ENCODE measurements at regions not wholly inside any gene's neighbourhood (a gene's known extent, or its start where the extent isn't known, plus 50 kb on each side); places are given as distances from the start of the nearest gene placed in this dataset.

DNA sequence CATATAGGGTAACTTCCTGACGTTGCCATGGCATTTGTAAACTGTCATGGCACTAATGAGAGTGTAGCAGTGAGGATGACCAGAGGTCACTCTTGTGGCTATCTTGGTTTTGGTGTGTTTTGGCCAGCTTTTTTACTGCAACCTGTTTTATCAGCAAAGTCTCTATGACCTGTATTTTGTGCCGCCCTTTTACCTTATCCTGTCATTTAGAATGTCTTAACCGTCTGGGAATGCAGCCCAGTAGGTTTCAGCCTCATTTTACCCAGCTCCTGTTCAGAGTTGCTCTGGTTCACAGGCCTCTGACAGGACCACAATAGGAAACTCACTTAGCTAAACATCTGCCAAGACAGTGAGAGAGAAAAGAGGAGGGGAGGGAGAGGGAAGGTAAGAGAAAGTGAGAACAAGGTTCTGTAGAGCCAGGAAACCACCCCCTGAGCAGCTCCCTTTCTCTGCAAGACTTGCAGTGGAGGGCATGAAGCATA lies 64.8 kb upstream of the PLEKHG3 start:
- no peak overlapping the region for H3K4me3 ChIP-seq (ENCODE audit: low read depth, low read length)
- TF ChIP-seq, protein P1, sequence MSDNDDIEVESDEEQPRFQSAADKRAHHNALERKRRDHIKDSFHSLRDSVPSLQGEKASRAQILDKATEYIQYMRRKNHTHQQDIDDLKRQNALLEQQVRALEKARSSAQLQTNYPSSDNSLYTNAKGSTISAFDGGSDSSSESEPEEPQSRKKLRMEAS (IDR thresholded peaks at IDR 0.05; ENCODE audit: low read depth, low read length): no peak
- TF ChIP-seq MYC (IDR thresholded peaks at IDR 0.05; ENCODE audit: low read depth, low read length) (no peak), POLR2A (IDR thresholded peaks at IDR 0.05; ENCODE audit: extremely low read depth, insufficient read length) (no peak)
- TF ChIP-seq, protein P2, sequence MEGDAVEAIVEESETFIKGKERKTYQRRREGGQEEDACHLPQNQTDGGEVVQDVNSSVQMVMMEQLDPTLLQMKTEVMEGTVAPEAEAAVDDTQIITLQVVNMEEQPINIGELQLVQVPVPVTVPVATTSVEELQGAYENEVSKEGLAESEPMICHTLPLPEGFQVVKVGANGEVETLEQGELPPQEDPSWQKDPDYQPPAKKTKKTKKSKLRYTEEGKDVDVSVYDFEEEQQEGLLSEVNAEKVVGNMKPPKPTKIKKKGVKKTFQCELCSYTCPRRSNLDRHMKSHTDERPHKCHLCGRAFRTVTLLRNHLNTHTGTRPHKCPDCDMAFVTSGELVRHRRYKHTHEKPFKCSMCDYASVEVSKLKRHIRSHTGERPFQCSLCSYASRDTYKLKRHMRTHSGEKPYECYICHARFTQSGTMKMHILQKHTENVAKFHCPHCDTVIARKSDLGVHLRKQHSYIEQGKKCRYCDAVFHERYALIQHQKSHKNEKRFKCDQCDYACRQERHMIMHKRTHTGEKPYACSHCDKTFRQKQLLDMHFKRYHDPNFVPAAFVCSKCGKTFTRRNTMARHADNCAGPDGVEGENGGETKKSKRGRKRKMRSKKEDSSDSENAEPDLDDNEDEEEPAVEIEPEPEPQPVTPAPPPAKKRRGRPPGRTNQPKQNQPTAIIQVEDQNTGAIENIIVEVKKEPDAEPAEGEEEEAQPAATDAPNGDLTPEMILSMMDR (IDR thresholded peaks at IDR 0.05; ENCODE audit: low read depth, low read length): no peak
- no peak for DNase-seq (ENCODE audit: low read depth)

DNA sequence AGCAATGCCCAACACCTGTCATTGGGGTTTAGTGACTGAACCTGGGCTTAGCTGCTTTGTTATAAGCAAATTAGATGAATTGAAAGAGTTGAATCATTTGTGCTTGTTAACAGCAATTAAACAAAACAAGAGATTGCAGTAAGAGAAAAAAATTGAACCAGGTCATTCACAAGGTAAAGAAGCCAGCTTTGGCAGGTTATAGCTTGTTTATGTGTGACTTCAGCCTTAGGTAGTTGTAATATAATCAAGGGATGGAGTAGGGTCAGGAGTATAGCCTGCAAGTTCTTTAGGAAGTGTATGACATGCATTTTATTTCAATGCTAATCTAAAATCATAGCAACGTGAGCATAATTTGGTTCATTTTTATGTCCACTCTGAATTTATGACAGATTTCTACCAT lies 63.4 kb upstream of the PLEKHG3 start:
- no peak overlapping the region for H3K4me3 ChIP-seq (ENCODE audit: low read depth, low read length)
- TF ChIP-seq, protein P2 (IDR thresholded peaks at IDR 0.05; ENCODE audit: low read depth, low read length): no peak
- DNase-seq (ENCODE audit: low read depth): no peak

DNA sequence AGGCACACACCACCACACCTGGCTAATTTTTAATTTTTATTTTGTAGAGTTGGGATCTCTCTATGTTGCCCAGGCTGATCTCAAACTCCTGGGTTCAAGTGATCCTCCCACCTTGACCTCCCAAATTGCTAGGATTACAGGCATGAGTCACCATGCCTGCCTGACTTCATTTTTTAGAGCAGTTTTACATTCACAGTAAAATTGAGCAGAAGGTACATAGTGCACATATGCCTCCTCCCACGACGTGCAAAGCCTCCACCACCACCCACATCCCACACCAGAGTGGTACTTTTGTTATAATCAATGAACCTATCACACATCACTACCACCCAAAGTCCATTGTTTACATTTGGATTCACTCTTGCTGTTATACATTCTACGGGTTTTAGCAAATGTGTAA lies 62.5 kb upstream of the PLEKHG3 start:
- DNase-seq (ENCODE audit: low read depth): no peak
- H3K4me3 ChIP-seq (ENCODE audit: low read depth, low read length): no peak overlapping the region
- TF ChIP-seq, protein P1 (IDR thresholded peaks at IDR 0.05; ENCODE audit: low read depth, low read length): no peak
- TF ChIP-seq POLR2A (IDR thresholded peaks at IDR 0.05; ENCODE audit: extremely low read depth, insufficient read length): no peak
- TF ChIP-seq, protein P2 (IDR thresholded peaks at IDR 0.05; ENCODE audit: low read depth, low read length): no peak

DNA sequence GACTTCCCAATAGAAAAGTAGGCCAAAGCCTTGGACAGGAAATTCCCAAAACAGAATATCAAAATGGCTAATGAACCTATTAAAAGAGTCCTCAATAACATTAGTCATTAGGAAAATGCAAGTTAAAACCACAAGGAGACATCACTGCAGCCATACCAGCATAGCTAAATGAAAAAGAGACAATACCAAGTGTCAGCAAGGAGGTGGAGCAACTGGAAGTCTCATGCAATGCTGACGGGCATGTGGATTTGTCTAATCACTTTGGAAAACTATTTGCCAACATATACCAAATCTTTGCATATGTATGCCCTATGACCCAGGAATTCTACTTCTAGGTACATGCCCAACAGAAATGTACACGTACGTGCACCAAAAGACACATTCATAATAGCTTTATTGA lies 60.5 kb upstream of the PLEKHG3 start:
- no peak overlapping the region for H3K4me3 ChIP-seq (ENCODE audit: low read depth, low read length)
- TF ChIP-seq, protein P2 (IDR thresholded peaks at IDR 0.05; ENCODE audit: low read depth, low read length): no peak
- TF ChIP-seq POLR2A (IDR thresholded peaks at IDR 0.05; ENCODE audit: extremely low read depth, insufficient read length): no peak
- no peak for TF ChIP-seq MYC (IDR thresholded peaks at IDR 0.05; ENCODE audit: low read depth, low read length)
- TF ChIP-seq, protein P1 (IDR thresholded peaks at IDR 0.05; ENCODE audit: low read depth, low read length): no peak
- no peak for DNase-seq (ENCODE audit: low read depth)

DNA sequence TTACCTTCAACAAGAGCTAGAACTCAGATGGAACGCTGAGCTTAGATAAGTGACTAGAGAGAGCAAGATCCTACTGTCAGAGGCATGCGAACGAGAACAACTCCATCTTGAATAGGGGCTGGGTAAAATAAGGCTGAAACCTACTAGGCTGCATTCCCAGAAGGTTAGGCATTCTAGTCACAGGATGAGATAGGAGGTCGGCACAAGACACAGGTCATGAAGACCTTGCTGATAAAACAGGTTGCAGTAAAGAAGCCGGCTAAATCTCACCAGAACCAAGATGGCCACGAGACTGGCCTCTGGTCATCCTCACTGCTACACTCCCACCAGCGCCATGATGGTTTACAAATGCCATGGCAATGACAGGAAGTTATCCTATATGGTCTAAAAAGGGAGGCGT lies 59.6 kb upstream of the PLEKHG3 start:
- DNase-seq (ENCODE audit: low read depth): no peak
- H3K4me3 ChIP-seq (ENCODE audit: low read depth, low read length): no peak overlapping the region
- TF ChIP-seq MYC (IDR thresholded peaks at IDR 0.05; ENCODE audit: low read depth, low read length) (no peak), POLR2A (IDR thresholded peaks at IDR 0.05; ENCODE audit: extremely low read depth, insufficient read length) (no peak)
- TF ChIP-seq, protein P2 (IDR thresholded peaks at IDR 0.05; ENCODE audit: low read depth, low read length): no peak

GRCh38 chr14:64645220-64645892 lies 58.9 kb upstream of the PLEKHG3 start:
- no peak overlapping the region for H3K4me3 ChIP-seq (ENCODE audit: low read depth, low read length)
- TF ChIP-seq, protein P1 (IDR thresholded peaks at IDR 0.05; ENCODE audit: low read depth, low read length): no peak
- TF ChIP-seq POLR2A (IDR thresholded peaks at IDR 0.05; ENCODE audit: extremely low read depth, insufficient read length) (no peak), MYC (IDR thresholded peaks at IDR 0.05; ENCODE audit: low read depth, low read length) (no peak)
- TF ChIP-seq, protein P2 (IDR thresholded peaks at IDR 0.05; ENCODE audit: low read depth, low read length): no peak
- DNase-seq (ENCODE audit: low read depth): no peak

Measured in NB4 (cell line).